PC-9 (cell line): ENCODE measurements at regions not wholly inside any gene's neighbourhood (a gene's known extent, or its start where the extent isn't known, plus 50 kb on each side); places are given as distances from the start of the nearest gene placed in this dataset.

Source experiments
- CTCF ChIP-seq: fragments of 200-600 bp; sonication (generic); conservative IDR thresholded peaks from 2 replicates; pipeline ENCODE4 v1.6.1; 2017; ENCODE audit warnings: mixed run types, antibody characterized with exemption, mild to moderate bottlenecking, moderate library complexity
- EZH2 ChIP-seq: fragments of 200-600 bp; sonication (generic); IDR thresholded peaks from 2 replicates; pipeline ENCODE4 v1.8.0; 2017; ENCODE audit warnings: antibody characterized with exemption, low read depth

GRCh38 chr9:13022756-13023155 lies 247.9 kb downstream of the LURAP1L start:
- TF ChIP-seq CTCF (no peak), EZH2 (no peak)
